ENCODE measurements at regions not wholly inside any gene's neighbourhood (a gene's known extent, or its start where the extent isn't known, plus 50 kb on each side); places are given as distances from the start of the nearest gene placed in this dataset.
"Not testable (repeated sequence)": the region's sequence is repeated elsewhere in the genome, so short reads cannot be mapped to it uniquely, and the experiment has no call there.

- no peak for DNase-seq
These were observed 668.5 kb downstream of the PLOD2 start for GRCh38 chr3:145492456-145492855.

GRCh38 chr3:145517416-145517815 is 643.6 kb downstream of the PLOD2 start:
- DNase-seq, result not testable (repeated sequence)

- no peak for DNase-seq
These were observed 642.3 kb downstream of the PLOD2 start for GRCh38 chr3:145518639-145519038.

GRCh38 chr3:145519398-145520047 is 641.5 kb downstream of the PLOD2 start:
- no peak for DNase-seq

GRCh38 chr3:145522179-145522578 is 638.8 kb downstream of the PLOD2 start:
- no peak for DNase-seq

DNA sequence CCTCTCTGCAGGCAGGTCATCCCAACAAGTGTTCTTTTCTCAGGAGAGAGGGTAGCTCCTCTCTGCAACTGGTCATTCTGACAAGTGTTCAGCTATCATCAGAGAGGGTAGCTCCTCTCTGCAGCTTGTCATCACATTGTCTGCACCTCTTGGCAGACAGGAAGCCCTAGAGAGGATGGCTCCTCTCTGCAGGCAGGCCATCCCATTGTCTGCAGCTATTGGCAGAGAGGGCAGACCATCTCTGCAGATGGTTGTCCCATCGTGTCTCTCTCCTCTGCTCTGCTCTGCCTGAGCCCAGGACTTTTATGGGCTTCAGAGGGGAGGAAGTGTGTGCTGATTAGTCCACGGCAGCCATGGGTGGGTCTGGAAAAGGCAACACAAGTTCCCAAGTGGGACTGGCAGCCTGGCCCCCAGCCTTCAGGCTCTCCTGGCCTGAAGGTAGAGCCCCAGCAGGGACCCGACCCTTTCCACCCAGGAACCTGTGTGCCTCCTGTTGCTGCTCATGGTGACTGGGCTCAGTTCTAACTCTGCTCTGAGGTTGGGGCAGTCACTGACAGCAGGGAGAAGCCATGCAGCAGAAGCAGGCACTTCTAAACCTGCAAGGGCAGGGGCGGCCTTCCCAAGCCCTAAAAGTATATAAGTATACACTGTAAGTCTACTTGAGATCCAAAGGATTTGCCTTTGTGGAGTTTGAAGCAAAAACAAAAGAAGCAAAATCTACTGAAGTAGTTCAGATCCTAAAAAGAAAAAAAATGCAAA is 637.9 kb downstream of the PLOD2 start:
- DNase-seq, result no peak

DNA sequence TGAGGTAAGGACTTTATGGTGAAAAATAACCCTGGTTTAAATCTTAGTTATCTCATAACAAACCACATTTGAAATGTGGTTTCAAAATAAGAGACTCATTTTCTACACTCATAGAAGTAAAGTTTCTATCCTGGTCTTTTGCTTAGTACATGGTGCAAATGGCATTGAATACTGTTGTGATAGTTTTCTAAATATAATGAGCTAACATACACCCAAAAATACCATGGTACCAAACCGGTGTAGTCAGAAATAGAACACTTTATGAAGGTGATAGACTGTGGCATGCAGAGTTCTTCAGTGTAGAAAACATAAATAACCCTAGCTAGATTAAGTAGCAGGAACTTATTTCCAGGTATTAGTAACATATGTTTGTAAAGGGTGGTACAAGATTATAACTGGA is 629.4 kb downstream of the PLOD2 start:
- no peak for DNase-seq

DNA sequence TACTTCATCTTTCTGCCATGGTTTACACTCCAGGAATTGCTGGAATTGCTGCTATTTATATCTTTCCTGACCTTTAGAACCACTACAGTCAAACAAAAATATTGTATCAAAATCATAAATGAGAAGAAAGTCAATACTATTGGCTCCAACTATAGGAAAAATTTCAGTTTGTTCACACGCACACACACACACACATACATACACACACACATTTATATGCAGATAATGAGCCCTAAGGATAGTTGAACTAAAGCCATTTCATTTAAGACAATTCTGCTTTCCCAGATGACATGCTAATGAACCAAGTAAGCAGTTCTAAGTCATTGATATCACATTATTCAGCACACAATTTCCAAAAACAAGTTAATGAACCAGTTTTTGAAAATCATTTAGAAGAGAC is 627.3 kb downstream of the PLOD2 start:
- DNase-seq, result no peak

DNA sequence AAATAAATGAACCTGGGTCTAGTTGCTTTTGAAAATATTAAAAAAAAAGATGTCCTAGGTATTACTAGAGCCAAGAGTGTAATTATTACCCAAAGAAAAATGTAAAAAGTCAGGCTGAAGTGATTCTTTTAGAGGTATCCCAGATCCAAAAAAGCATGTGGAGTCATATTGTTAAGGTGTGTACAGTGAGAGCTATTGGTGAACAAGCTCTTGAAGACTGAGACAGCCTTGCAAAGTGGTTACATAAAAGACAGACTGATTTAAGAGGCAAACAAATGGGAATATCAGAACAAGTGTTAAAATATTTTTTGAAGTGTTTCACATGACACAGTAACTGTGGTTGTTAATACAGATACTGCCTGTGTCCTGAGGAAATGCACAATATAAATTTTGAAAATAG is 624.5 kb downstream of the PLOD2 start:
- DNase-seq, result no peak

DNA sequence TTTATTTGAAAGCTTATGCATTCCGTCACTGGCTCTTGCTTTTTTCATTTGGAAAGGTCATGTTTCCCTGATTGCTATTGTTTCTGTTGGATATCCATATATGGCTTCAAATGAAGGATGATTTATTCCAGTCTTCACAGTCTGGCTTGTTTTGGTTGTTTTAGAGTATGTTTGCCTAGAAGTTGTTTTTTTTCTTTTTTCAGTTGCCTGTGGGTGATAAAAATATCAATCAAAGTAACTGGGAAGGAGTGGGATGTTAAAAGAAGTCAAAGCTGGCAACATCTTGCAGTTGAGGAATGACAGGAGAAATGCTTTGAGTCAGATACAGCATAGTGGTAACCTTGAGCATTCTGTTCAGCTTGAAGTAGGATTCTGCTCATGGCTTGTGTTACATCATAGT is 610.5 kb downstream of the PLOD2 start:
- DNase-seq, result no peak

DNA sequence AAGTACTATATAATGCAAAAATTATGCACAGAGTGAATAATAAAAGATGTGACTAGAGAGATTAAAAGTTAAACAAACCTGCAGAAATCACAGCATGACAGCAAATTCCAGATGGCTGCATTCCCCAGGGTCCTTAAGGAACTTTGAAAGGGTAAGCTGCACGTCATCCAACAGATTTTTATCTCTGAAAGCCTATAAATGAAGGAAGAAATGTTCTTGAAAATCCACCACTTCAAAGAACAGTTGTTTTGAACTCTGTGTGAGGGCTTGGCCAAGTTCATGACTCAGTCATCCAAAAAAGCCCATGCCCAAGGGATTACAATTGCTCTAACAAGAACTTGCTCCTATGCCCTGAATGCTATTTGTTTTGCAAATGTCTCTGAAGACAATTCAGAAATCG is 603.6 kb downstream of the PLOD2 start:
- DNase-seq, result no peak

- no peak for DNase-seq
These were observed 582.5 kb downstream of the PLOD2 start for GRCh38 chr3:145578471-145578870.

- no peak for DNase-seq
These were observed 579.3 kb downstream of the PLOD2 start for GRCh38 chr3:145581694-145582093.

- DNase-seq, result no peak
These were observed 556.1 kb downstream of the PLOD2 start for GRCh38 chr3:145604851-145605250.

DNA sequence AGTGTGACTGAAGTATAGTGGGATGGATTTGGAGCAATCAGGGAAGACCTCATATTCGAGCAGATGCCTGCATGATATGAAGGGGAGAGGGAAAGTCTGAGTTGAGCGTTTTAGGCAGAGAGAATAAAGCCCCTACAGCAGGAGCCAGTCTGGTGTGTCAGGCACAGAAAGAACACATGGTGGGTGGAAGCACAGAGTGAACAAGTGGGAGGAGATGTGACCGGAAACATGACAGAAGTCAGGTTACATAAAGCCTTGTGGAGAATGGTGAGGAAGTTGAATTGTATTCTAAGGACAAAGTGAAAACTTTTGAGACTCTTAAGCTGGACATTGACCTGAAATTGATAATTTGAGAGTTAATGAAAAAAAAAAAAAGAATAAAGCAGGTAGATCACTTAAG is 541.0 kb downstream of the PLOD2 start:
- DNase-seq, result no peak

DNA sequence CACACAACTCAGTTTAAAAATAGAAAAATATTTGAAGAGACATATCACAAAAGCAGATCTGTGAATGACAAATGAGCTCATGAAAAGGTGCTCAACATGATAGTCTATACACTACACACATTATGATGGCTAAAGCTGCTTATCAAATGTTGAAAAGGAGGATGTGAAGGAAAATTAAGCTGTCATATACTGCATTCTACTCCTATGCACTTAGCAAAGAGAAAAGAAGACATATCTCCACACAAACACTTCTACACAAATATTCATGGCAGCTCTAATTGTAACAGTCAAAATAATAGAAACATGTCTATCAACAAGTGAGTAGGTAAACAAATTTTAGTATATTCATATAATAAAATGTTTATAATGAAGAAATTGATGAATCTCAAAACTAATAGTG is 540.5 kb downstream of the PLOD2 start:
- no peak for DNase-seq

DNA sequence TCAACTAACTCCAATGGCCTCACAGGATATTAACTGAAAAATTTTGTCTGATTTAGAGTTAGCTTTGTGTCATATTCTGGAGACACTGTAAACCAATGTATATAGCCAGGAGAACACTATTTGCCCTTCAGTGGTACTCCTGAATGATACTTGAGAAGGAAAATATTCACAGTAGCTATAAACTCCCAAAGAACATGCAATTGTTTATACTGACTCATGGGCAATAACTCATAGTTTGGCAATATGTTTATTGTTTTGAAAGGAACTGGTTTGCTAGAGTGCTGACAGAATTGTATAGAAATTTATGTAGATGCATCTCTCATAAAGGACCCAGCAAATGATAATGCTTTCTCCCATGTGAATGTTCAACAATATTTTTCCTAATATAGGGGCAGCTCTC is 537.6 kb downstream of the PLOD2 start:
- no peak for DNase-seq

- DNase-seq, result no peak
These were observed 532.8 kb downstream of the PLOD2 start for GRCh38 chr3:145628211-145628610.

GRCh38 chr3:145637105-145637504 is 523.9 kb downstream of the PLOD2 start:
- no peak for DNase-seq

GRCh38 chr3:145639003-145639606 is 521.9 kb downstream of the PLOD2 start:
- DNase-seq, result no peak

GRCh38 chr3:145639875-145640274 is 521.1 kb downstream of the PLOD2 start:
- DNase-seq, result no peak

- no peak for DNase-seq
These were observed 512.6 kb downstream of the PLOD2 start for GRCh38 chr3:145648396-145648795.

GRCh38 chr3:145649368-145649887 is 511.6 kb downstream of the PLOD2 start:
- no peak for DNase-seq

DNA sequence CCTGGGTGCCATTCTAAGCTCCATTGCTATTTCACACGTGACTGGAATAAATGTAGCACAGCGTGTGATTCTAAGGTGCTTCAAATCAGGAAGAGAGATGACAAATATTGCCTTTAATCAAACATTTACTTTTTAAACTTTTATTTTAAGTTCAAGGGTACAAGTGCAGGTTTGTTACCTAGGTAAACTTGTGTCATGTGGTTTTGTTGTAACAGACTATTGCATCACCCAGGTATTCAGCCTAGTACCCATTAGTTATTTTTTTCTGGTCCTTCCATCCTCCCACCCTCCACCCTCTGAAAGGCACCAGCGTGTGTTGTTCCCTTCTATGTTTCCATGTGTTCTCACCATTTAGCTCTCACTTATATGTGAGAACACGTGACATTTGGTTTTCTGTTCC is 510.8 kb downstream of the PLOD2 start:
- no peak for DNase-seq
